NCI-H1105 (cell line): ENCODE measurements at regions not wholly inside any gene's neighbourhood (a gene's known extent, or its start where the extent isn't known, plus 50 kb on each side); places are given as distances from the start of the nearest gene placed in this dataset.

Source experiments
- DNase-seq: peaks from one replicate; lab custom pipeline; 2025; lab: John Stamatoyannopoulos, UW

DNA sequence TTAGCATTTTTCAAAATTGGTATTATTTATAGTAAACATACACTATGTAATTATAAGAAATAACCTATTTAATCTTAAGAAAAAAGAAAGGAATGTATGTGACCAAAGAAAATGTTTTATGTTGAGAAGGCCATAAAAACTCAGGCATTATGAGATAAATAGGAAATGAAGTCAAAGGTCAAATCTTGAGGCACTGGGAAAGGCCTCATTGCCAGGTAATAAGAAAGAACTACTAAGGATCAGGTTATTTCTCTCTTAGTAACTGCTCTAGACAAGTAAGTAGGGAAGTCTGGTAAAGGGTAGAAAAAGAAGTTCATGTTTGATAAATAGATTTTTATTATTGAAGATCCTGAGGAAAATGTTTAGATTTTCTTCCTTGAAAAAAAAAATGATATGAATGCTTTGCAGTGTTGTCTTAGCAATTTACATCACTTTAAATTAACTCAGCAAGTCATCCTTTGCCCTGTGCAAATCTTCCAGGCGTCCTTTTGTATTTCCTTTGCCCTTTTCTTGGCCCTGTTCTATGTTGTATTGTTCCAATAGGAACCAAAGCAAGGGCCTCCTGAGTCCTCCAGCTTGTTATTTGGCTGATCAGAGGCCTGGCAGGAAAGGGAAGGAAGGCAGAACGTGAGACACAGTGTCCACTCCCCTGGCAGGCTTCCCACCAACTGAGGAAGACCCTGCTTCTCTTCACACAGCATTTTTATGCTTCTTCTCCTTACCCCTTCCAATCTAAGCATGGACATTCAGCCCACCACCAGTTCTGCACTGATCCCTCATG lies 260.4 kb upstream of the MIR17HG start:
- no peak for DNase-seq

- DNase-seq = no peak
Measured at GRCh38 chr13:91097269-91097668, 250.2 kb upstream of the MIR17HG start.

DNA sequence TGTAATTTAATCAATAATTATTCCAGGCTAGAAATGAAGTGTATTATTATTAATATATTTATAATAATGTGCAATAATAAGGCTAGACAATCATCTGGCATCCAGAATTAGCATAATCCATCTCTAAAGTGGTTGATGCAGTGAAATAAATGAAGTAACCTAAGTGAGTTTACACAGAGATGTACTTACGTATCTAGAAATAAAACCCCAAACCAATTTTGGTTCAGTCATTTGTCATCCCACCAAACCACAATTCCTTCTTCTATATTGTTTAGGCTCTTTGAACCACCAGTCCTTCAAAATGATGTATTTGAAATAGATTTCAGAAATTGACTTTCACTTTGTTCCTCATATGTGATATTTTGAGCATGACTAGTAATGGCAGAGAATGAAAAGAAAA lies 247.6 kb upstream of the MIR17HG start:
- no peak for DNase-seq

- no peak for DNase-seq
Measured at GRCh38 chr13:91100944-91101343, 246.5 kb upstream of the MIR17HG start.

GRCh38 chr13:91101381-91101780 lies 246.1 kb upstream of the MIR17HG start:
- DNase-seq = no peak

DNA sequence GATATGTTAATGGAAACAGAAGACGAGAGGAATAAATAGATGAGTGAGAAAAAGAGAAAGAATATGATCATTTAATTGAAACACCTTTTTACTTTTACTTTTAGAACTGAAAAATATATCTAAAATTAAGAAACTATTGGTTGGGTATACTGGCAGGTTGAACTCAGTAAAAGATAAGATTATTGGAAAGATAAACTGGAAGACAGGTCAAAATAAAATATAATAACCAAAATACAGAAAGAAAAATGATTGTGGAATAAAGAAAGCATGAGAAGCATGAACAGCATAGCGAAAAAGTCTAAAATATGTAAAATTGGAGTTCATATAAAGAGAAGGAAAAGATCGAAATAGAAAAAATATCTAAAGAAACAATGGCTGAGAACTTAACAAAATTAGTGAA lies 242.2 kb upstream of the MIR17HG start:
- no peak for DNase-seq

GRCh38 chr13:91106565-91106964 lies 240.9 kb upstream of the MIR17HG start:
- DNase-seq = no peak

- DNase-seq = no peak
Measured at GRCh38 chr13:91108315-91108714, 239.2 kb upstream of the MIR17HG start.

DNA sequence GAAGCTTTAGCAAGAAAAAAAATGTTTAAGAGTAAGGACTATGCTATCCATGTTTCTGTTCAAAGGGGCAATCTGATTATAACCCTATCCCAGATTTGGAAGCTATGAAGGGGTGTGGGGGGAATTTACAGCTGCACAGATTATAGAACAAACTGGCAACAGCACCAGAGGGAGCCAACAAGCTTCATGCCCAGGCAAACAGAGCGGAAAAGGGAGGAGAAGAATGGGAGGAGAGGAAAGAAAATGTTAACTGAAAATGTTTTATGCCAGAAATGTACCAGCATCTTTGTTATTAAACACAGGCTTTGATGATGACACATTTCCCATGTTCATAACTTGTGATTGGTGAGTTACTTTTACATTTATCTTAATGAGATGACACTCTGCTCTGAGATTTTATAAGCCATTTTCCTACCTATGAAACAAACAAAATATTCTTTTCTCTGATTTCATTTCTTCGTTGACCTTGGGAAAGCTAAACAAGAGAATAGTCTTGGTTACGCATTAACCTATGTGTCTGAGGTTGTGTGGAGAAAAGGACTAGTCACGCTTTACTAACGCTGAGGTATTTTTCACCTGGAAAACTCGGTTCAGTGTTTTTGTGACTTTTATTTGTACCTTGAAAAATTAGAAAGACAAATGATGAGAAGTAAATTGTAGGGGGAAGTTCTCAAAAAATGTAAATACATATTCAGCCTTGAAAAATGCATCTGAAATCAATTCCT lies 235.8 kb upstream of the MIR17HG start:
- no peak for DNase-seq

DNA sequence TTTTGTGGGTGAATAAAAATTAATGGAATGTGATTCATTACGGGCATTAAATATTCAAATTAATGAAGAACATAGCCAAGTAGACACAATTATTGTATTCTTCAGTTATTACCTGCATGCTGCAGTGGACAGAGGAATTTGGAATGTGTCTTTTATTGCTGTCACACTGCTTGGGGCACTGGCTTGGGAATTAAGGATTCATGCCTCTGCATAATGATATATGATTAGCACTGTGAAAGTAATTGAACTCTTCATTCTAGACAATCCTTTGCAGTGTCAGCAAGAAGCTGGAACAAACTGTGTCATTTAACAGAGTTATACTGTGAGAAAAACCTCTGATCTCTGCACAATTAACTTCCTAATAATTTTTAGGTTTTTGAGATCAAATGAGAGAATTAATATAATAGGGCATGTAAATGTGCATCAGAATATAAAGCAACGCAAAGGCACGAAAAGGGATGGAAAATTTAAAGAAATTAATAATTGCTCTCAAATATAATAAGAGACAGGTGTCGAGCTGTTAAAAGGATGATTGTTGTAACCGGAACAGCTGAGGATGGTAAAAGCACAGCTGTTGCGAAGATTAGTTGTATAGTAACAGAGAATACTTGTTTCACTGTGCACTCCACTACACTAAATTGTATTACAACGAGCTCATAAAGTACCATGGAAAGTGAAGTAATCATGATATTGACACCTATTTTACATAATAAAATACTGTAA lies 235.1 kb upstream of the MIR17HG start:
- no peak for DNase-seq

DNA sequence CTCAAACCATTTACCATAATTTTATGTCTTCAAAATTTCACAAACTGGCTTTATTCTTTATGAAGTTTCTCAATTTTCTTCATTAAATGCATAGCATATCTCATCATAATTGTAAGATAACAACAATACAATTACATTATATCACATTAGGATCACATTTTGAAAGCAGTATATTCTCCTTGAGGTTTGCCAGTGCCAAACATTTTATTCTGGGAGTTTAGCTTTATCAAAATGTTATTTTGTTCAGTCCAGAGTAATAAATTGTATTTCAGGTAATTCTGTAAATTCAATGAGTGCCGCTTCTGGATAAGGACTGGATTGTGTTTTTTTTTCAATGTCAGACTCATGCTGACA lies 234.6 kb upstream of the MIR17HG start:
- no peak for DNase-seq

- DNase-seq = no peak
Measured at GRCh38 chr13:91115776-91116175, 231.7 kb upstream of the MIR17HG start.

GRCh38 chr13:91117351-91117750 lies 230.1 kb upstream of the MIR17HG start:
- DNase-seq = no peak

DNA sequence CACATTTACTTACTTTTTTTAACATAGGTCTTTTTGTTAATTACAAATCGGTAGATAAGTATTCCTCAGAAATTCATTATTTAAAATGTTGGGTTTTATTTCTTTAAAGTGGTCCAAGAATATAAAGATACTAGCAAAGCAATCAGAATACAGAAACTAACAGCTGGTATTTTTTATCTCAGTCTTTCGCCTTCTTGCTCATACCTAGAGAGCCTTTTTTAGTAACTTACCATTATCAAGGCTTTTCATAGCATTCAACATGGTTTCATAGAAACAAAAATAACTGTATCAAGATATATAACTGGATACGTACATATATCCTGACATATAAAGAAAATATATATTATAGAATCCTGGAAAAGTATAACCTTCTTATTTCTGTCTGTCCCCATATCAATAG lies 227.8 kb upstream of the MIR17HG start:
- no peak for DNase-seq

DNA sequence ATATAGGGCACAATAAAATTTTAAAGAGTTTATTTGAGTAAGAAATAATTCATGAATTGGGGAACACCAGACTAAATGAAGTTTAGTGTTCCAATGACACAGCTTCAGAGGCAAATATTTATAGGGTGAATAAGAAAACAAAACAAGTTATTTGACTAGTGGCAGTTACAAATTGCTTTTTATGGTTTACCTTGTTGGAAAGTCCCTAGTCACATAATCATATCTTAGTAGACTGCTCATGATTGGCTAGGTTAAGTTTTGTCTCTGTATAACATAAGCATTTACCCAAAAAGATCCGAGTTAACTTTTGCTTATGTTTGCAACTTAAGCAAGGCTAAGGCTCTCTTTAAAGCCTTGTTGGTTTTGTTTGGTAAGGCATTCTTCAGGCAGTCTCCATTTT lies 224.7 kb upstream of the MIR17HG start:
- DNase-seq = no peak

- DNase-seq = no peak
Measured at GRCh38 chr13:91123456-91124127, 223.9 kb upstream of the MIR17HG start.

DNA sequence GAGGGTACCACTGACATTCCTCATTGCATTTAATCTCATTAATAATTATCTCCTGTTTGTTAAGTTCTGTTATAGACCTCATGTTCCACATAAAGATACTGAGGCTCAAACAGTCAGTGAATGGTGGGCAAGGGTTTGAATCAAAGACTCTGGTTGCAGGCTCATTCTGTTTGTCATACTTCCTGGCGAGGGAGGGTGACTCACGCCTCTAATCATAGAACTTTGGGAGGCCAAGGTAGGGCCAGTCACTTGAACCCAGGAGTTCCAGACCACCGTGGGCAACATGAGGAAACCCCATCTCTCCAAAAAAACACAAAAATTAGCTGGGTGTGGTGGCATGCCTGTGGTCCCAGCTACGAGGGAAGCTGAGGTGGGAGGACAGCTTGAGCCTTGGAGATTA lies 220.7 kb upstream of the MIR17HG start:
- no peak for DNase-seq

DNA sequence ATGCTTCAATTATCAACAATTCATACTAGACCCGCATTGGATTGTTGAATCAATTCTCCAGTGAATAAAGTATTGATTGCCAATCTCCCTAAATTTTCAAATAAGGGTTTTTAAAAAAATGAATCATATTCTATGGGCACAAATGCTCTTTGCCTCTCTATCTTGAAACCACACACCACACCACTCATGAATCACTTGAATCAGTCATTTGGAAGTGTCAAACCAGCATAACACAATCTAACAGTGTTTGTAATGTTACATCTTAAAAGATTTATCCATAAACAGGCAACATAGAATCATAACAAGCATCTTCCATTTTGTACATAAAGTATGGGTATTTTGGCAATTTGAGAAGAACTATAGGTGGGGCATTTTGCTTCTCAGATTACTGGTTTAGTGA lies 219.5 kb upstream of the MIR17HG start:
- DNase-seq = no peak

- no peak for DNase-seq
Measured at GRCh38 chr13:91132381-91132780, 215.1 kb upstream of the MIR17HG start.

DNA sequence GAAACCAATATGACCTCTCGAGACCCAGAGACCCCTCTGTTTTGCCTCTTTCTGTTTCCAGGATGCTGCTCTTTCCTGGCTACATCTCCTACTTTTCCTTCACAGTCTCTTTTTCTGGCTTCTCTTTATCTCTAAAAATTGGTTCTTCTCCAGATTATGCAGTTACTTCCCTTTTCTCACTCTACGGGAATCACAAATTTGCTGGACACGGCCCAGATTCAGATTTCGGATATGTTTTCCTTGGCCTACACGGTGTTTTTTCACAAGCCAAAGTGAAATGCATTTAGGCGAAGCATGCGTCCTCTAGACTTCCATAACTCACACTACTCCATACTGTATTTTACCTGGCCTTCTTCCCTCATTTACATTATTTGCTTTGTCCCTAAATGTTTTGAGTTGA lies 214.7 kb upstream of the MIR17HG start:
- DNase-seq = no peak

GRCh38 chr13:91133941-91134802 lies 213.3 kb upstream of the MIR17HG start:
- DNase-seq = no peak

- DNase-seq = no peak
Measured at GRCh38 chr13:91134803-91135184, 212.7 kb upstream of the MIR17HG start.
